ENCODE measurements at regions not wholly inside any gene's neighbourhood (a gene's known extent, or its start where the extent isn't known, plus 50 kb on each side); places are given as distances from the start of the nearest gene placed in this dataset.

- POLR2A ChIA-PET (ENCODE audit: low non-redundant PET), result interaction anchor here (0.6 kb wide), 1 partner anchor 138 kb away, joined by 3 read pairs; no protein-coding TSS in a partner anchor
- CTCF ChIA-PET, result no interaction called here
- H3K4me1 ChIP-seq (ENCODE audit: insufficient read depth, low read length, poor library complexity, severe bottlenecking), result no peaks in the 10 kb centered on the region
Observed at GRCh38 chr14:76657846-76658245, 103.4 kb upstream of the VASH1 start.

GRCh38 chr14:76662580-76662979 is 98.7 kb upstream of the VASH1 start:
- DNase-seq (ENCODE audit: low spot score), result no peak
- Histone ChIP-seq H3K27ac (ENCODE audit: low read depth, low read length, poor library complexity, severe bottlenecking) (no peak overlapping the region), H3K4me1 (ENCODE audit: insufficient read depth, low read length, poor library complexity, severe bottlenecking) (peaks cover 5% of the 10 kb centered on the region), H3K4me3 (ENCODE audit: low read depth, low read length, poor library complexity, severe bottlenecking) (no peak overlapping the region), H3K27me3 (replicated peaks; ENCODE audit: insufficient read depth, low read depth, low read length, poor library complexity) (no peaks in the 10 kb centered on the region), H3K9me3 (ENCODE audit: low read depth, low read length, poor library complexity, severe bottlenecking) (peaks cover 5% of the 10 kb centered on the region), H3K36me3 (ENCODE audit: insufficient read depth, low read length, poor library complexity, severe bottlenecking) (no peaks in the 10 kb centered on the region)
- ChIA-PET CTCF (no interaction called here), POLR2A (ENCODE audit: low non-redundant PET) (no interaction called here)
- intact Hi-C loops (cut with micrococcal nuclease; ENCODE audit: unreplicated experiment), result no loop called here
- TF ChIP-seq EZH2 (IDR thresholded peaks at IDR 0.05; ENCODE audit: borderline replicate concordance, low read depth, low read length, poor library complexity, severe bottlenecking) (no peak), CTCF (conservative IDR thresholded peaks at IDR 0.05; ENCODE audit: low read depth, low read length) (no peak)
- no TSS peak for BruUV-seq (replicated peaks)

More at GRCh38 chr14:76657846-76658245, 103.4 kb upstream of the VASH1 start:
- Histone ChIP-seq H3K9me3 (ENCODE audit: low read depth, low read length, poor library complexity, severe bottlenecking) (peaks cover 5% of the 10 kb centered on the region), H3K27ac (ENCODE audit: low read depth, low read length, poor library complexity, severe bottlenecking) (no peak overlapping the region), H3K4me3 (ENCODE audit: low read depth, low read length, poor library complexity, severe bottlenecking) (no peak overlapping the region), H3K27me3 (replicated peaks; ENCODE audit: insufficient read depth, low read depth, low read length, poor library complexity) (no peaks in the 10 kb centered on the region), H3K36me3 (ENCODE audit: insufficient read depth, low read length, poor library complexity, severe bottlenecking) (no peaks in the 10 kb centered on the region)
- no peak for DNase-seq (ENCODE audit: low spot score)
- no TSS peak for BruUV-seq (replicated peaks)
- no peak for TF ChIP-seq CTCF (conservative IDR thresholded peaks at IDR 0.05; ENCODE audit: low read depth, low read length)
- no peak for TF ChIP-seq EZH2 (IDR thresholded peaks at IDR 0.05; ENCODE audit: borderline replicate concordance, low read depth, low read length, poor library complexity, severe bottlenecking)
- intact Hi-C loops (cut with micrococcal nuclease; ENCODE audit: unreplicated experiment), result no loop called here

GRCh38 chr14:76664790-76665189 is 96.5 kb upstream of the VASH1 start:
- H3K9me3 ChIP-seq (ENCODE audit: low read depth, low read length, poor library complexity, severe bottlenecking), result no peaks in the 10 kb centered on the region
- intact Hi-C loops (cut with micrococcal nuclease; ENCODE audit: unreplicated experiment), result no loop called here
- ChIA-PET CTCF (no interaction called here), POLR2A (ENCODE audit: low non-redundant PET) (no interaction called here)
- no peak for DNase-seq (ENCODE audit: low spot score)
- BruUV-seq (replicated peaks), result no TSS peak
- no peak overlapping the region for H3K4me3 ChIP-seq (ENCODE audit: low read depth, low read length, poor library complexity, severe bottlenecking)
- H3K27ac ChIP-seq (ENCODE audit: low read depth, low read length, poor library complexity, severe bottlenecking), result no peak overlapping the region
- no peaks in the 10 kb centered on the region for H3K36me3 ChIP-seq (ENCODE audit: insufficient read depth, low read length, poor library complexity, severe bottlenecking)
- H3K27me3 ChIP-seq (replicated peaks; ENCODE audit: insufficient read depth, low read depth, low read length, poor library complexity), result no peaks in the 10 kb centered on the region
- H3K4me1 ChIP-seq (ENCODE audit: insufficient read depth, low read length, poor library complexity, severe bottlenecking), result peaks cover 5% of the 10 kb centered on the region
- TF ChIP-seq CTCF (conservative IDR thresholded peaks at IDR 0.05; ENCODE audit: low read depth, low read length) (no peak), EZH2 (IDR thresholded peaks at IDR 0.05; ENCODE audit: borderline replicate concordance, low read depth, low read length, poor library complexity, severe bottlenecking) (no peak)
